Liver (tissue), 8 donors: ENCODE measurements at regions not wholly inside any gene's neighbourhood (a gene's known extent, or its start where the extent isn't known, plus 50 kb on each side); places are given as distances from the start of the nearest gene placed in this dataset.

Experiments used
- DNase-seq: peaks from one replicate; pipeline ENCODE4 v3.0.0-alpha.2; 2017; ENCODE audit warnings: low spot score
- H3K27ac ChIP-seq, 2 donors: one replicate each; pipeline ENCODE4 v1.7.0; 2013; ENCODE audit warnings: inconsistent platforms in 2 of 2, low read length in 2 of 2, control low read depth in 1 of 2, low read depth in 1 of 2, mild to moderate bottlenecking in 1 of 2
- H3K27me3 ChIP-seq, 4 donors: one replicate each; pipeline versions ENCODE4 v1.6.1 to v1.7.0; 2013; ENCODE audit warnings: low read length in 3 of 4, inconsistent platforms in 1 of 4, mild to moderate bottlenecking in 1 of 4, moderate library complexity in 1 of 4; ENCODE audit not compliant: control insufficient read depth in 4 of 4, insufficient read depth in 4 of 4
- H3K36me3 ChIP-seq, 4 donors: one replicate each; pipeline versions ENCODE4 v1.6.1 to v1.7.0; 2013; ENCODE audit warnings: low read length in 3 of 4, mild to moderate bottlenecking in 3 of 4, low read depth in 1 of 4, moderate library complexity in 1 of 4; ENCODE audit not compliant: control insufficient read depth in 4 of 4, insufficient read depth in 3 of 4
- H3K4me1 ChIP-seq, 4 donors: one replicate each; pipeline versions ENCODE4 v1.6.1 to v1.7.0; 2013; ENCODE audit warnings: low read length in 3 of 4, mild to moderate bottlenecking in 3 of 4, moderate library complexity in 1 of 4; ENCODE audit not compliant: control insufficient read depth in 4 of 4, insufficient read depth in 4 of 4
- H3K4me3 ChIP-seq, 3 donors: one replicate each; pipeline versions ENCODE4 v1.6.1 to v1.7.0; 2013; ENCODE audit warnings: low read length in 3 of 3, control low read depth in 1 of 3, low read depth in 1 of 3, mild to moderate bottlenecking in 1 of 3
- H3K9ac ChIP-seq, 2 donors: one replicate each; pipeline ENCODE4 v1.7.0; 2013; ENCODE audit warnings: low read length in 2 of 2, mild to moderate bottlenecking in 2 of 2, moderate library complexity in 2 of 2, control low read depth in 1 of 2, low read depth in 1 of 2
- H3K9me3 ChIP-seq, 4 donors: one replicate each; pipeline versions ENCODE4 v1.6.1 to v1.7.0; 2013; ENCODE audit warnings: low read length in 3 of 4; ENCODE audit not compliant: control insufficient read depth in 4 of 4
- ATF3 ChIP-seq: IDR thresholded peaks from 2 replicates; pipeline ENCODE4 v1.6.1; 2016; ENCODE audit warnings: antibody characterized with exemption
- EGR1 ChIP-seq, 2 donors: IDR thresholded peaks; 2 replicates each; pipeline ENCODE4 v1.6.1; 2016 to 2018; ENCODE audit warnings: antibody characterized with exemption in 2 of 2, low read depth in 2 of 2
- FOXA1 ChIP-seq: IDR thresholded peaks from 2 replicates; pipeline ENCODE4 v1.6.1; 2016; ENCODE audit warnings: antibody characterized with exemption
- FOXA2 ChIP-seq: IDR thresholded peaks from 2 replicates; pipeline ENCODE4 v1.6.1; 2016; ENCODE audit warnings: antibody characterized with exemption
- GABPA ChIP-seq, 2 donors: IDR thresholded peaks in 1 of 2; conservative IDR thresholded peaks in 1 of 2; 2 replicates each; pipeline ENCODE4 v1.6.1; 2016; ENCODE audit warnings: antibody characterized with exemption in 2 of 2, mild to moderate bottlenecking in 1 of 2, moderate library complexity in 1 of 2
- HNF4G ChIP-seq: IDR thresholded peaks from 2 replicates; pipeline ENCODE4 v1.6.1; 2016; ENCODE audit warnings: antibody characterized with exemption
- JUND ChIP-seq, 2 donors: IDR thresholded peaks; 2 replicates each; pipeline ENCODE4 v1.6.1; 2016; ENCODE audit warnings: antibody characterized with exemption in 2 of 2
- MAX ChIP-seq: IDR thresholded peaks from 2 replicates; pipeline ENCODE4 v1.6.1; 2016; ENCODE audit warnings: antibody characterized with exemption
- NR2F2 ChIP-seq: IDR thresholded peaks from 2 replicates; pipeline ENCODE4 v1.6.1; 2016; ENCODE audit warnings: antibody characterized with exemption
- RAD21 ChIP-seq, 2 donors: IDR thresholded peaks; 2 replicates each; pipeline ENCODE4 v1.6.1; 2016; ENCODE audit warnings: antibody characterized with exemption in 2 of 2, mild to moderate bottlenecking in 2 of 2
- REST ChIP-seq: IDR thresholded peaks from 2 replicates; pipeline ENCODE4 v1.6.1; 2016; ENCODE audit warnings: antibody characterized with exemption, mild to moderate bottlenecking
- RXRA ChIP-seq, 2 donors: IDR thresholded peaks; 2 replicates each; pipeline ENCODE4 v1.6.1; 2017 to 2018; ENCODE audit warnings: antibody characterized with exemption in 2 of 2, mild to moderate bottlenecking in 1 of 2
- TAF1 ChIP-seq: conservative IDR thresholded peaks from 2 replicates; pipeline ENCODE4 v1.6.1; 2016; ENCODE audit warnings: antibody characterized with exemption, mild to moderate bottlenecking
- YY1 ChIP-seq: IDR thresholded peaks from 2 replicates; pipeline ENCODE4 v1.6.1; 2016; ENCODE audit warnings: antibody characterized with exemption, mild to moderate bottlenecking
- WGBS: extraction: QIAGEN DNeasy Blood & Tissue Kit; methylation state at CpG from one replicate; pipeline ENCODE4 v1.1.7; 2013; 5-methylcytosine and 5-hydroxymethylcytosine counted together
- TF ChIP-seq, protein P1 (sequence below): fragments of 150-350 bp; IDR thresholded peaks from 2 replicates; pipeline ENCODE4 v1.5.1; 2017; ENCODE audit warnings: improper control_type of control experiment, low read depth, low read length; ENCODE audit not compliant: missing input control
- donor health status: healthy.
- donor health status: healthy.
- donor health status: healthy.
- donor health status: healthy.
- donor health status: healthy.

- Histone ChIP-seq H3K27ac (no peak overlapping the region), H3K27me3 (peaks cover 0 to 7% (median 1%) of the 10 kb centered on the region in 4 donors), H3K4me1 (no peaks in the 10 kb centered on the region), H3K9me3 (no peaks in the 10 kb centered on the region), H3K9ac (no peak overlapping the region), H3K36me3 (no peaks in the 10 kb centered on the region), H3K4me3 (no peak overlapping the region)
- TF ChIP-seq FOXA1 (no peak), EGR1 (IDR thresholded peaks at IDR 0.05; ENCODE audit: low read depth in 2 of 2) (no peak), NR2F2 (no peak)
- TF ChIP-seq, protein P1, sequence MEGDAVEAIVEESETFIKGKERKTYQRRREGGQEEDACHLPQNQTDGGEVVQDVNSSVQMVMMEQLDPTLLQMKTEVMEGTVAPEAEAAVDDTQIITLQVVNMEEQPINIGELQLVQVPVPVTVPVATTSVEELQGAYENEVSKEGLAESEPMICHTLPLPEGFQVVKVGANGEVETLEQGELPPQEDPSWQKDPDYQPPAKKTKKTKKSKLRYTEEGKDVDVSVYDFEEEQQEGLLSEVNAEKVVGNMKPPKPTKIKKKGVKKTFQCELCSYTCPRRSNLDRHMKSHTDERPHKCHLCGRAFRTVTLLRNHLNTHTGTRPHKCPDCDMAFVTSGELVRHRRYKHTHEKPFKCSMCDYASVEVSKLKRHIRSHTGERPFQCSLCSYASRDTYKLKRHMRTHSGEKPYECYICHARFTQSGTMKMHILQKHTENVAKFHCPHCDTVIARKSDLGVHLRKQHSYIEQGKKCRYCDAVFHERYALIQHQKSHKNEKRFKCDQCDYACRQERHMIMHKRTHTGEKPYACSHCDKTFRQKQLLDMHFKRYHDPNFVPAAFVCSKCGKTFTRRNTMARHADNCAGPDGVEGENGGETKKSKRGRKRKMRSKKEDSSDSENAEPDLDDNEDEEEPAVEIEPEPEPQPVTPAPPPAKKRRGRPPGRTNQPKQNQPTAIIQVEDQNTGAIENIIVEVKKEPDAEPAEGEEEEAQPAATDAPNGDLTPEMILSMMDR, result no peak
- 40% methylated on average over 1 of the region's 1 CpG for WGBS
- no peak for DNase-seq
These were observed 168.8 kb upstream of the VEPH1 start for GRCh38 chr3:157672061-157672460.

- no peaks in the 10 kb centered on the region for H3K36me3 ChIP-seq
- H3K4me3 ChIP-seq, result no peak overlapping the region
- WGBS, result 57% methylated on average over 3 of the region's 3 CpGs
- no peak overlapping the region for H3K9ac ChIP-seq
- no peaks in the 10 kb centered on the region for H3K9me3 ChIP-seq
- H3K27ac ChIP-seq, result no peak overlapping the region
- no peak for DNase-seq
- H3K4me1 ChIP-seq, result no peaks in the 10 kb centered on the region
- TF ChIP-seq RXRA (IDR thresholded peaks at IDR 0.05), result no peak
- no peak for TF ChIP-seq FOXA2
- no peak for TF ChIP-seq EGR1 (IDR thresholded peaks at IDR 0.05; ENCODE audit: low read depth in 2 of 2)
- no peak for TF ChIP-seq YY1
- no peak for TF ChIP-seq HNF4G
- no peak for TF ChIP-seq RAD21 (IDR thresholded peaks at IDR 0.05)
- no peak for TF ChIP-seq GABPA (IDR thresholded peaks at IDR 0.05 in 1 of 2, conservative IDR thresholded peaks at IDR 0.05 in 1 of 2)
- no peak for TF ChIP-seq TAF1
- TF ChIP-seq JUND (IDR thresholded peaks at IDR 0.05), result no peak
- no peak for TF ChIP-seq MAX
- no peak for TF ChIP-seq REST
- TF ChIP-seq NR2F2, result no peak
- no peak for TF ChIP-seq ATF3
- TF ChIP-seq FOXA1, result no peak
- H3K27me3 ChIP-seq, result peaks cover 0 to 7% (median 1%) of the 10 kb centered on the region in 4 donors
These were observed 168.4 kb upstream of the VEPH1 start for GRCh38 chr3:157671656-157672055.
